PC-9 (cell line): ENCODE measurements at regions not wholly inside any gene's neighbourhood (a gene's known extent, or its start where the extent isn't known, plus 50 kb on each side); places are given as distances from the start of the nearest gene placed in this dataset.

Source experiments
- BruUV-seq: library from RNA; stranded (reverse); fragments of 400-500 nt; replicated peaks from 2 replicates; lab custom pipeline; 2021; lab: Mats Ljungman, UMichigan
- CTCF ChIA-PET: fragments of 300-600 bp; sonication (Branson Sonifier 250); formaldehyde crosslinking; loops from one replicate; lab custom pipeline; 2022; ENCODE audit warnings: antibody characterized with exemption; lab: Charles Lee
- POLR2A ChIA-PET: fragments of 300-600 bp; sonication (Branson Sonifier 250); formaldehyde crosslinking; loops from one replicate; lab custom pipeline; 2022; ENCODE audit warnings: antibody characterized with exemption; ENCODE audit not compliant: unreplicated experiment; lab: Charles Lee
- DNase-seq, 2 experiments: peaks; one replicate each; pipeline versions ENCODE4 v3.0.0 to v3.0.0-alpha.2; 2015 to 2022; ENCODE audit warnings: mixed read lengths in 1 of 2
- H2AFZ ChIP-seq: fragments of 200-600 bp; sonication (generic); 2 replicates; pipeline ENCODE4 v1.8.1; 2017; ENCODE audit warnings: antibody characterized with exemption
- H3F3A ChIP-seq: fragments of 200-600 bp; sonication (generic); 2 replicates; pipeline ENCODE4 v1.8.1; 2017; ENCODE audit warnings: antibody characterized with exemption, mild to moderate bottlenecking, low read depth; ENCODE audit not compliant: insufficient read depth
- H3K27ac ChIP-seq: fragments of 200-600 bp; sonication (generic); 2 replicates; pipeline ENCODE4 v1.6.1; 2016; ENCODE audit warnings: mixed run types
- H3K27me3 ChIP-seq: fragments of 200-600 bp; sonication (generic); 2 replicates; pipeline ENCODE4 v1.6.1; 2016; ENCODE audit warnings: low read depth, mixed run types; ENCODE audit not compliant: insufficient read depth
- H3K36me3 ChIP-seq: fragments of 200-600 bp; sonication (generic); 2 replicates; pipeline ENCODE4 v1.6.1; 2016; ENCODE audit warnings: low read depth, mixed run types
- H3K4me1 ChIP-seq: fragments of 200-600 bp; sonication (generic); replicated peaks from 2 replicates; pipeline ENCODE4 v1.6.1; 2016; ENCODE audit warnings: mixed run types; ENCODE audit not compliant: insufficient read depth
- H3K4me2 ChIP-seq: fragments of 200-600 bp; sonication (generic); 2 replicates; pipeline ENCODE4 v1.6.1; 2017; ENCODE audit warnings: mixed run types
- H3K4me3 ChIP-seq: fragments of 200-600 bp; sonication (generic); 2 replicates; pipeline ENCODE4 v1.6.1; 2016; ENCODE audit warnings: mixed run types
- H3K79me2 ChIP-seq: fragments of 200-600 bp; sonication (generic); 2 replicates; pipeline ENCODE4 v1.6.1; 2017; ENCODE audit warnings: low read depth, mixed run types
- H3K9me2 ChIP-seq: fragments of 200-600 bp; sonication (generic); 2 replicates; pipeline ENCODE4 v1.8.1; 2017; ENCODE audit warnings: mild to moderate bottlenecking; ENCODE audit not compliant: insufficient read depth
- H3K9me3 ChIP-seq: fragments of 200-600 bp; sonication (generic); 2 replicates; pipeline ENCODE4 v1.8.1; 2016; ENCODE audit warnings: low read depth; ENCODE audit not compliant: insufficient read depth
- H4K20me1 ChIP-seq: fragments of 200-600 bp; sonication (generic); 2 replicates; pipeline ENCODE4 v1.8.1; 2017; ENCODE audit not compliant: insufficient read depth
- CTCF ChIP-seq: fragments of 200-600 bp; sonication (generic); conservative IDR thresholded peaks from 2 replicates; pipeline ENCODE4 v1.6.1; 2017; ENCODE audit warnings: mixed run types, antibody characterized with exemption, mild to moderate bottlenecking, moderate library complexity
- EZH2 ChIP-seq: fragments of 200-600 bp; sonication (generic); IDR thresholded peaks from 2 replicates; pipeline ENCODE4 v1.8.0; 2017; ENCODE audit warnings: antibody characterized with exemption, low read depth
- intact Hi-C: fragments of 100-400 bp; cut with micrococcal nuclease; formaldehyde crosslinking; loops from one replicate; pipeline ENCODE4 v1.10.0; 2022; ENCODE audit not compliant: unreplicated experiment

GRCh38 chr2:48165070-48165753 lies 149.3 kb upstream of the FOXN2 start:
- Histone ChIP-seq H3K27ac (no peak overlapping the region), H3F3A (no peaks in the 10 kb centered on the region), H3K27me3 (no peaks in the 10 kb centered on the region), H3K36me3 (no peaks in the 10 kb centered on the region), H3K4me1 (no peaks in the 10 kb centered on the region), H3K79me2 (no peaks in the 10 kb centered on the region), H3K9me3 (peaks cover 5% of the 10 kb centered on the region), H3K9me2 (no peaks in the 10 kb centered on the region), H4K20me1 (no peaks in the 10 kb centered on the region), H2AFZ (no peak overlapping the region), H3K4me3 (no peak overlapping the region), H3K4me2 (no peak overlapping the region)
- no TSS peak for BruUV-seq
- TF ChIP-seq CTCF: no peak
- no peak for TF ChIP-seq EZH2
- ChIA-PET CTCF (no interaction called here), POLR2A (no interaction called here)
- DNase-seq: no peak
- intact Hi-C loops: no loop called here

- intact Hi-C loops: no loop called here
- POLR2A ChIA-PET: no interaction called here
These were observed 145.3 kb upstream of the FOXN2 start for GRCh38 chr2:48169141-48169592.

GRCh38 chr2:48170281-48170680 lies 144.2 kb upstream of the FOXN2 start:
- intact Hi-C loops: no loop called here
- H3K27me3 ChIP-seq: no peaks in the 10 kb centered on the region
- no peaks in the 10 kb centered on the region for H3F3A ChIP-seq
- no peaks in the 10 kb centered on the region for H3K4me1 ChIP-seq
- H3K27ac ChIP-seq: no peak overlapping the region
- peaks cover 5% of the 10 kb centered on the region for H3K9me3 ChIP-seq
- H3K4me3 ChIP-seq: no peak overlapping the region
- BruUV-seq: no TSS peak
- POLR2A ChIA-PET: no interaction called here
- H3K79me2 ChIP-seq: no peaks in the 10 kb centered on the region
- no peaks in the 10 kb centered on the region for H4K20me1 ChIP-seq
- DNase-seq: no peak
- CTCF ChIA-PET: no interaction called here
- H3K36me3 ChIP-seq: no peaks in the 10 kb centered on the region
- no peaks in the 10 kb centered on the region for H3K9me2 ChIP-seq
- no peak for TF ChIP-seq EZH2
- TF ChIP-seq CTCF: no peak
- no peak overlapping the region for H3K4me2 ChIP-seq
- no peak overlapping the region for H2AFZ ChIP-seq

More at GRCh38 chr2:48169141-48169592, 145.3 kb upstream of the FOXN2 start:
- Histone ChIP-seq H3K9me3 (peaks cover 5% of the 10 kb centered on the region), H3K36me3 (no peaks in the 10 kb centered on the region), H4K20me1 (no peaks in the 10 kb centered on the region), H3K27ac (no peak overlapping the region), H2AFZ (no peak overlapping the region), H3K4me3 (no peak overlapping the region), H3K4me1 (no peaks in the 10 kb centered on the region), H3K9me2 (no peaks in the 10 kb centered on the region), H3K27me3 (no peaks in the 10 kb centered on the region), H3K79me2 (no peaks in the 10 kb centered on the region), H3F3A (no peaks in the 10 kb centered on the region), H3K4me2 (no peak overlapping the region)
- BruUV-seq: no TSS peak
- TF ChIP-seq CTCF (no peak), EZH2 (no peak)
- no peak for DNase-seq
- CTCF ChIA-PET: no interaction called here
